ENCODE measurements at regions not wholly inside any gene's neighbourhood (a gene's known extent, or its start where the extent isn't known, plus 50 kb on each side); places are given as distances from the start of the nearest gene placed in this dataset.
"Not testable (repeated sequence)": the region's sequence is repeated elsewhere in the genome, so short reads cannot be mapped to it uniquely, and the experiment has no call there.

GRCh38 chr21:9028624-9029431, 1492.6 kb upstream of the TPTE start:
- TF ChIP-seq CTCF (IDR thresholded peaks at IDR 0.05); EZH2 (IDR thresholded peaks at IDR 0.05; ENCODE audit: borderline replicate concordance, insufficient read depth, low read depth, low read length, poor library complexity, severe bottlenecking): not testable (repeated sequence)
